Activated CD4-positive, alpha-beta memory T cell treated with anti-CD3 and anti-CD28 coated beads, Interleukin-2, amount 10 ng/mL, durations not matched to agents 7 days and 5 days (primary cell): ENCODE measurements at regions not wholly inside any gene's neighbourhood (a gene's known extent, or its start where the extent isn't known, plus 50 kb on each side); places are given as distances from the start of the nearest gene placed in this dataset.
"Not testable (repeated sequence)": the region's sequence is repeated elsewhere in the genome, so short reads cannot be mapped to it uniquely, and the experiment has no call there.

ENCODE experiments used
- CTCF ChIA-PET: fragments of 350-600 bp; sonication (Branson Sonifier 250); formaldehyde crosslinking; loops from one replicate; lab custom pipeline; 2021; ENCODE audit warnings: antibody characterized with exemption, inconsistent platforms; lab: Charles Lee
- POLR2A ChIA-PET: fragments of 350-600 bp; sonication (Branson Sonifier 250); formaldehyde crosslinking; loops from one replicate; lab custom pipeline; 2021; ENCODE audit warnings: antibody characterized with exemption; lab: Charles Lee
- DNase-seq: peaks from one replicate; pipeline ENCODE4 v3.0.0-alpha.2; 2020
- H3K27ac Mint-ChIP-seq: one replicate; pipeline ENCODE4 v1.8.0; 2021; ENCODE audit warnings: mild to moderate bottlenecking, mixed read lengths
- H3K27me3 Mint-ChIP-seq: one replicate; pipeline ENCODE4 v1.8.0; 2021; ENCODE audit warnings: mixed read lengths
- H3K36me3 Mint-ChIP-seq: one replicate; pipeline ENCODE4 v1.8.0; 2021; ENCODE audit warnings: low read depth, mixed read lengths
- H3K4me1 Mint-ChIP-seq: one replicate; pipeline ENCODE4 v1.8.0; 2021; ENCODE audit warnings: mixed read lengths
- H3K4me3 Mint-ChIP-seq: one replicate; pipeline ENCODE4 v1.8.0; 2021; ENCODE audit warnings: mild to moderate bottlenecking, mixed read lengths
- H3K9me3 Mint-ChIP-seq: one replicate; pipeline ENCODE4 v1.8.0; 2021; ENCODE audit warnings: mixed read lengths

- ChIA-PET CTCF (no interaction called here), POLR2A (no interaction called here)
- DNase-seq, result no peak
- Mint-ChIP-seq H3K4me1 (no peaks in the 10 kb centered on the region), H3K9me3 (no peaks in the 10 kb centered on the region), H3K27me3 (no peaks in the 10 kb centered on the region), H3K27ac (no peak overlapping the region), H3K36me3 (no peaks in the 10 kb centered on the region), H3K4me3 (no peak overlapping the region)
Measured at GRCh38 chrX:25096522-25097045, 80.8 kb upstream of the ARX start.

GRCh38 chrX:25091152-25091551, 75.4 kb upstream of the ARX start:
- H3K4me3 Mint-ChIP-seq, POLR2A ChIA-PET, H3K9me3 Mint-ChIP-seq, H3K36me3 Mint-ChIP-seq, H3K4me1 Mint-ChIP-seq, H3K27ac Mint-ChIP-seq, CTCF ChIA-PET, H3K27me3 Mint-ChIP-seq, DNase-seq: not testable (repeated sequence)

- Mint-ChIP-seq H3K27ac (no peak overlapping the region), H3K4me3 (no peak overlapping the region), H3K36me3 (no peaks in the 10 kb centered on the region), H3K9me3 (no peaks in the 10 kb centered on the region), H3K4me1 (no peaks in the 10 kb centered on the region), H3K27me3 (no peaks in the 10 kb centered on the region)
- POLR2A ChIA-PET, result no interaction called here
- DNase-seq, result no peak
- CTCF ChIA-PET, result no interaction called here
Measured at GRCh38 chrX:25084446-25084845, 68.7 kb upstream of the ARX start.

- no peaks in the 10 kb centered on the region for H3K4me1 Mint-ChIP-seq
- H3K9me3 Mint-ChIP-seq, result no peaks in the 10 kb centered on the region
Measured at GRCh38 chrX:25083661-25084060, 67.9 kb upstream of the ARX start.

GRCh38 chrX:25079020-25079419, 63.3 kb upstream of the ARX start:
- Mint-ChIP-seq H3K4me1 (no peaks in the 10 kb centered on the region), H3K27me3 (peaks cover 3% of the 10 kb centered on the region), H3K36me3 (no peaks in the 10 kb centered on the region), H3K9me3 (no peaks in the 10 kb centered on the region), H3K27ac (no peak overlapping the region), H3K4me3 (no peak overlapping the region)
- ChIA-PET POLR2A (no interaction called here), CTCF (no interaction called here)
- no peak for DNase-seq

More at GRCh38 chrX:25083661-25084060, 67.9 kb upstream of the ARX start:
- no peak for DNase-seq
- Mint-ChIP-seq H3K36me3 (no peaks in the 10 kb centered on the region), H3K27ac (no peak overlapping the region), H3K27me3 (no peaks in the 10 kb centered on the region), H3K4me3 (no peak overlapping the region)
- ChIA-PET POLR2A (no interaction called here), CTCF (no interaction called here)

- CTCF ChIA-PET, result no interaction called here
- Mint-ChIP-seq H3K4me3 (no peak overlapping the region), H3K27me3 (peaks cover 3% of the 10 kb centered on the region), H3K36me3 (no peaks in the 10 kb centered on the region), H3K27ac (no peak overlapping the region), H3K9me3 (no peaks in the 10 kb centered on the region), H3K4me1 (no peaks in the 10 kb centered on the region)
- DNase-seq, result no peak
- POLR2A ChIA-PET, result no interaction called here
Measured at GRCh38 chrX:25076941-25077500, 61.3 kb upstream of the ARX start.

- Mint-ChIP-seq H3K27me3 (no peaks in the 10 kb centered on the region), H3K4me3 (no peak overlapping the region), H3K27ac (no peak overlapping the region), H3K36me3 (no peaks in the 10 kb centered on the region), H3K9me3 (no peaks in the 10 kb centered on the region), H3K4me1 (peaks cover 11% of the 10 kb centered on the region)
- ChIA-PET CTCF (no interaction called here), POLR2A (no interaction called here)
- DNase-seq, result no peak
Measured at GRCh38 chrX:25072247-25072646, 56.5 kb upstream of the ARX start.

- no peak overlapping the region for H3K27ac Mint-ChIP-seq
- H3K9me3 Mint-ChIP-seq, result no peaks in the 10 kb centered on the region
- peaks cover 20% of the 10 kb centered on the region for H3K4me1 Mint-ChIP-seq
- ChIA-PET CTCF (no interaction called here), POLR2A (no interaction called here)
- DNase-seq, result no peak
- no peaks in the 10 kb centered on the region for H3K36me3 Mint-ChIP-seq
- H3K4me3 Mint-ChIP-seq, result no peak overlapping the region
- no peaks in the 10 kb centered on the region for H3K27me3 Mint-ChIP-seq
Measured at GRCh38 chrX:25070038-25070437, 54.3 kb upstream of the ARX start.

- no peaks in the 10 kb centered on the region for H3K36me3 Mint-ChIP-seq
- ChIA-PET POLR2A (no interaction called here), CTCF (no interaction called here)
- no peaks in the 10 kb centered on the region for H3K27me3 Mint-ChIP-seq
- no peaks in the 10 kb centered on the region for H3K9me3 Mint-ChIP-seq
- no peak for DNase-seq
- no peak overlapping the region for H3K4me3 Mint-ChIP-seq
- peaks cover 20% of the 10 kb centered on the region for H3K4me1 Mint-ChIP-seq
- no peak overlapping the region for H3K27ac Mint-ChIP-seq
Measured at GRCh38 chrX:25069209-25069608, 53.4 kb upstream of the ARX start.

- Mint-ChIP-seq H3K27me3 (no peaks in the 10 kb centered on the region), H3K27ac (peak overlapping the region; percentile 59), H3K9me3 (no peaks in the 10 kb centered on the region), H3K36me3 (no peaks in the 10 kb centered on the region), H3K4me3 (peak overlapping the region; percentile 58), H3K4me1 (peaks cover 20% of the 10 kb centered on the region)
- no peak for DNase-seq
- ChIA-PET CTCF (no interaction called here), POLR2A (no interaction called here)
Measured at GRCh38 chrX:25068340-25068739, 52.6 kb upstream of the ARX start.

- no peak for DNase-seq
- Mint-ChIP-seq H3K4me3 (peak overlapping the region; percentile 58), H3K4me1 (peaks cover 20% of the 10 kb centered on the region), H3K9me3 (no peaks in the 10 kb centered on the region), H3K27ac (peak overlapping the region; percentile 59), H3K27me3 (no peaks in the 10 kb centered on the region), H3K36me3 (no peaks in the 10 kb centered on the region)
- POLR2A ChIA-PET, result no interaction called here
- CTCF ChIA-PET, result interaction anchor here (0.8 to 1.1 kb wide), 3 partner anchors 26 to 228 kb away, joined by 3 to 4 read pairs (median 3); no protein-coding TSS in a partner anchor
Measured at GRCh38 chrX:25067271-25068172, 51.8 kb upstream of the ARX start.

- Mint-ChIP-seq H3K36me3 (no peaks in the 10 kb centered on the region), H3K27ac (no peak overlapping the region), H3K27me3 (no peaks in the 10 kb centered on the region), H3K4me3 (no peak overlapping the region), H3K4me1 (peaks cover 20% of the 10 kb centered on the region), H3K9me3 (no peaks in the 10 kb centered on the region)
- DNase-seq, result no peak
- ChIA-PET CTCF (no interaction called here), POLR2A (no interaction called here)
Measured at GRCh38 chrX:25066131-25066530, 50.4 kb upstream of the ARX start.
